ENCODE measurements at regions not wholly inside any gene's neighbourhood (a gene's known extent, or its start where the extent isn't known, plus 50 kb on each side); places are given as distances from the start of the nearest gene placed in this dataset.
A peak's percentile ranks its signal among the peaks of the same experiment; 100 is the strongest.

DNA sequence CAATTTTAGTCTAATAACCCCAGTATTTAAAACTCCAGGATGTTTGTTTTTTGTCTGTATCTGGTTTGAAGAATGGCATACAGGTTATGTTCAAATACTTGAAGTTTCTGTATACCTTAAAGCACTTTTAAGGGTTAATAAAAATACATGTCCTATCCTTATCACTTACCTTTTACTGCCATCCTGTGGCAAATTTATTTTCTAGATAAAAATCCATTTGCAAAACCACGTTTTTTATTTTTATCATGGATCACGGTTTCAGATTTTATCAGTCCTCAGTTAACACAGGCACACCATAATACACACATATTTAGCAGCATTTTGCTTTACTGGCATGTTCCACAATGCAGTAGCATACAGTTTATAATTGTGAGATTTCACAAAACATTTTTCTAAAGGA, 113.3 kb upstream of the H2AZ1 start:
- Histone ChIP-seq H3K36me3 (no peaks in the 10 kb centered on the region), H3K4me3 (no peak overlapping the region), H3K27ac (no peak overlapping the region), H3K4me1 (no peaks in the 10 kb centered on the region), H3K27me3 (no peaks in the 10 kb centered on the region), H3K9me3 (no peaks in the 10 kb centered on the region)
- intact Hi-C loops (cut with DNase I) = no loop called here
- no peak for TF ChIP-seq CTCF (IDR thresholded peaks at IDR 0.05)
- ATAC-seq = no peak
- DNase-seq = no peak

DNA sequence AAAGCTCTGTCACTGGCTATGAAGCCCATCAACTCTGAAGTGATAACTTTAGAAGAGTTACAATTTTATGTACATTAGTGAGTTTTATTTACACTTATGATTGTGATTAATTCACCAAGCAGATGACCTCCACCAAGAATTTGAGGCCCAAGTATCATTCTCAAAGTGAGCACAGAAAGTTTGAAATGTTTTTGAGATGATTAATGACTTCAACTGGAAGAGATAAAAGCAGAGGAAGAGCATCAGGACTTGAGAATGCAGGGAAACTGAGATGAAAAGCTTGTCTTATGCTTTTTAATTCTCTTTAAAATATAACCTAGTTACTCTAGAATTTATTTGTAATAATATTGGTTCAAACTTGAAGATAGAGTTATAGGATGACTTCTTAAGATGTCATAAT, 112.8 kb upstream of the H2AZ1 start:
- intact Hi-C loops (cut with DNase I) = no loop called here
- ATAC-seq (no peak), DNase-seq (no peak)
- no peak overlapping the region for H3K4me3 ChIP-seq
- no peak overlapping the region for H3K27ac ChIP-seq
- H3K36me3 ChIP-seq = no peaks in the 10 kb centered on the region
- no peaks in the 10 kb centered on the region for H3K27me3 ChIP-seq
- TF ChIP-seq CTCF (IDR thresholded peaks at IDR 0.05) = no peak
- no peaks in the 10 kb centered on the region for H3K9me3 ChIP-seq
- H3K4me1 ChIP-seq = no peaks in the 10 kb centered on the region

- Histone ChIP-seq H3K36me3 (no peaks in the 10 kb centered on the region), H3K27ac (no peak overlapping the region), H3K27me3 (no peaks in the 10 kb centered on the region), H3K4me1 (no peaks in the 10 kb centered on the region), H3K9me3 (no peaks in the 10 kb centered on the region), H3K4me3 (no peak overlapping the region)
- DNase-seq = peak in 1 of 4 donors; percentile 1
- no peak for ATAC-seq
- intact Hi-C loops (cut with DNase I) = no loop called here
- TF ChIP-seq CTCF (IDR thresholded peaks at IDR 0.05) = no peak
Observed at GRCh38 chr4:100061835-100062234, 111.8 kb upstream of the H2AZ1 start.

DNA sequence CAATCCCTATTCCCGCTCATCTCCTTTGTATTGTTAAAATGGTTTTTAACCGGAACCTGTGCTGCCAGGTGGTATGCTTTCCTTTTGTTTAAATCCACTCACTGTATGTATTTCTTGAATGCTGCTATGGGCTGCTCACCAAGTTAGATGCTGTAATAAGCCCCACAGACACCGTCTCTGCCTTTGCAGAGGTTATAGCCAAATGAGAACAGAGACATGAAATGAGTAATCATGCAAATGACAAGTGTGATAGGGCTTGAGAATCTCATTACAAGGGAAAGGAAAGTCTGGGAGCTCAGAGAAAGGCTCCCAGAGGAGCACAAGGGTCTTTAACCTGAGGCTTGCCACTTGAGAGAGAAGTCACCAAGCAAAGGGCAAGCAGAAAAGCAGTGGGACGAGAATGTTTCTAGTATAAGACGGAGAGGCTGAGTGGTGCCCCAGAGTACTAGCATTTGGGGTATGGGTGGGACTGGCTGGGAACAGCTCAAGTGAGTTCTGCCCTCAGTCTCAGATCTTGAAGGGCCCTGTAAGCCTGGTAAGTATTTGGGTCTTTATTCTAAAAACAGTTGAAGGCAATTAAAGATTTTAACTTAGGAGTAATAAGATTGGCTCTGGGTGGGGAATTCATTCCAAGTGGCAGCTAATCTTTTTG, 110.8 kb upstream of the H2AZ1 start:
- DNase-seq (no peak), ATAC-seq (no peak)
- intact Hi-C loops (cut with DNase I) = no loop called here
- no peak overlapping the region for H3K27ac ChIP-seq
- no peaks in the 10 kb centered on the region for H3K36me3 ChIP-seq
- H3K9me3 ChIP-seq = no peaks in the 10 kb centered on the region
- no peaks in the 10 kb centered on the region for H3K4me1 ChIP-seq
- TF ChIP-seq CTCF (IDR thresholded peaks at IDR 0.05) = no peak
- H3K4me3 ChIP-seq = no peak overlapping the region
- H3K27me3 ChIP-seq = no peaks in the 10 kb centered on the region

- Histone ChIP-seq H3K4me1 (no peaks in the 10 kb centered on the region), H3K4me3 (no peak overlapping the region), H3K36me3 (no peaks in the 10 kb centered on the region), H3K27ac (no peak overlapping the region), H3K27me3 (no peaks in the 10 kb centered on the region), H3K9me3 (no peaks in the 10 kb centered on the region)
- no peak for ATAC-seq
- no peak for TF ChIP-seq CTCF (IDR thresholded peaks at IDR 0.05)
- intact Hi-C loops (cut with DNase I) = no loop called here
- DNase-seq = no peak
Observed at GRCh38 chr4:100059467-100059866, 109.4 kb upstream of the H2AZ1 start.
